ENCODE measurements at regions not wholly inside any gene's neighbourhood (a gene's known extent, or its start where the extent isn't known, plus 50 kb on each side); places are given as distances from the start of the nearest gene placed in this dataset.

DNA sequence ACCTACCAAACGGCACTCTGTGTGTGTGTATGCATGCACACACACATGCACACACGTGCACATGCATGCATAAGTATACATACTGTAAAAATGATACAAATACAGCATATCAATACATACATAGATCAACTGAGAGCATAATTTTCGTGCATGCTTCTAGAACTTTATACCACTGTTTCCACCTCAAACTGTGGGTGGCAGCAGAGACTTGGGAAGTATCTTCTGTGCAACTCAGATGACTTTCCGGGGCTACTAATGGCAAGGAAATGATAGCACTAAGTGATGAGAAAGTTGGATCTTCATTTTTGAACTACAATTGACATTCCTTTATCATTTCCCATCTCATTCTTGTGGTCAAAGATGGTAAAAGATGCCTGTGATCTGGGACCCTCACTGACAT lies 570.7 kb downstream of the REEP3 start:
- TF ChIP-seq ZNF654 (tag by site-specific recombination; IDR thresholded peaks at IDR 0.05; ENCODE audit: low read depth) (peak; percentile 27), ZNF148 (tag by site-specific recombination; IDR thresholded peaks at IDR 0.05; ENCODE audit: borderline replicate concordance) (no peak), AEBP2 (tag by site-specific recombination; IDR thresholded peaks at IDR 0.05; ENCODE audit: borderline replicate concordance) (no peak), ZNF777 (tag by site-specific recombination; IDR thresholded peaks at IDR 0.05; ENCODE audit: borderline replicate concordance) (no peak), ZNF830 (tag by site-specific recombination; IDR thresholded peaks at IDR 0.05; ENCODE audit: low read depth) (no peak), ZBTB26 (tag by site-specific recombination; optimal IDR thresholded peaks at IDR 0.05) (no peak)
- TF ChIP-seq, protein P1, sequence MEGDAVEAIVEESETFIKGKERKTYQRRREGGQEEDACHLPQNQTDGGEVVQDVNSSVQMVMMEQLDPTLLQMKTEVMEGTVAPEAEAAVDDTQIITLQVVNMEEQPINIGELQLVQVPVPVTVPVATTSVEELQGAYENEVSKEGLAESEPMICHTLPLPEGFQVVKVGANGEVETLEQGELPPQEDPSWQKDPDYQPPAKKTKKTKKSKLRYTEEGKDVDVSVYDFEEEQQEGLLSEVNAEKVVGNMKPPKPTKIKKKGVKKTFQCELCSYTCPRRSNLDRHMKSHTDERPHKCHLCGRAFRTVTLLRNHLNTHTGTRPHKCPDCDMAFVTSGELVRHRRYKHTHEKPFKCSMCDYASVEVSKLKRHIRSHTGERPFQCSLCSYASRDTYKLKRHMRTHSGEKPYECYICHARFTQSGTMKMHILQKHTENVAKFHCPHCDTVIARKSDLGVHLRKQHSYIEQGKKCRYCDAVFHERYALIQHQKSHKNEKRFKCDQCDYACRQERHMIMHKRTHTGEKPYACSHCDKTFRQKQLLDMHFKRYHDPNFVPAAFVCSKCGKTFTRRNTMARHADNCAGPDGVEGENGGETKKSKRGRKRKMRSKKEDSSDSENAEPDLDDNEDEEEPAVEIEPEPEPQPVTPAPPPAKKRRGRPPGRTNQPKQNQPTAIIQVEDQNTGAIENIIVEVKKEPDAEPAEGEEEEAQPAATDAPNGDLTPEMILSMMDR (tag by site-specific recombination; IDR thresholded peaks at IDR 0.05) = peak; percentile 43; the same call in 1 of the 2 replicates
- POLR2A ChIA-PET = no interaction called here
- Histone ChIP-seq H3K9me3 (ENCODE audit: control insufficient read depth, insufficient read depth, low read depth, low read length) (no peaks in the 10 kb centered on the region), H3K4me3 (ENCODE audit: low read depth, low read length) (no peak overlapping the region), H3K4me1 (ENCODE audit: control insufficient read depth, insufficient read depth, low read length) (no peaks in the 10 kb centered on the region), H3K36me3 (ENCODE audit: control insufficient read depth in 2 of 2, insufficient read depth in 1 of 2, low read length in 2 of 2) (no peaks in the 10 kb centered on the region), H3K27ac (ENCODE audit: extremely low read depth, low read depth, low read length) (no peak overlapping the region)
- CTCF ChIA-PET = no interaction called here

GRCh38 chr10:64093304-64093703 lies 572.1 kb downstream of the REEP3 start:
- ChIA-PET POLR2A (no interaction called here), CTCF (interaction anchor here (0.7 to 1.4 kb wide), 4 partner anchors 23 to 1455 kb away, joined by 3 to 5 read pairs (median 3); no protein-coding TSS in a partner anchor)
- Histone ChIP-seq H3K36me3 (ENCODE audit: control insufficient read depth in 2 of 2, insufficient read depth in 1 of 2, low read length in 2 of 2) (no peaks in the 10 kb centered on the region), H3K4me3 (ENCODE audit: low read depth, low read length) (no peak overlapping the region), H3K4me1 (ENCODE audit: control insufficient read depth, insufficient read depth, low read length) (no peaks in the 10 kb centered on the region), H3K27ac (ENCODE audit: extremely low read depth, low read depth, low read length) (no peak overlapping the region), H3K9me3 (ENCODE audit: control insufficient read depth, insufficient read depth, low read depth, low read length) (no peaks in the 10 kb centered on the region)
- TF ChIP-seq ZFHX2 (tag by site-specific recombination; conservative IDR thresholded peaks at IDR 0.05) (no peak), KLF8 (tag by site-specific recombination; IDR thresholded peaks at IDR 0.05) (no peak), ZNF514 (tag by site-specific recombination; IDR thresholded peaks at IDR 0.05) (no peak)

DNA sequence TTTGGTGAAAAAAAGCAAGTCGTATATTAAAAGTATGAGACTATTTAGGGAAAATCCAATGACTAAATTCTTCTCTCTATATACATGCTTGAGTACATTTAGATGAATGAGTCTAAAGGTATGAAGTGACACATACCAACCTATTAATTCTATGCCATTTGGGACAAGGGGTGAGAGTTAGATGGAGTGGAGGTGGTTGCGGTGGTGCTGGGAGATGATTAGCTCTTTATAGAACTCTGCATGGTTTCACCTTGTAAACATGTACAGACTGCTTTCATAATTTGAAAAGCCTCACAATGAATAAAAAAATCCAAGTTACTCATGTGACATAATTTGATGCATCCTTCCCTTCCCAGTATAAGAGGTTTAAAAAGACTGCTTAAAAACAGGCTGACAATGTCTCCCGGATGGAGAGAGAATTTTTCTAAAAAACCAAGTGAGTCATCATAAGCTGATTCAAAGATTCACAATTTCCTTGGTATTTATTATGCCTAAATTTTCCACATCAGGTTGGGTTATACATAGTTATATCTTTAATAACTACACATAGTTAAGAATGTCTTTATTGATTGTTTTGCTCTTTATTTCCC lies 572.8 kb downstream of the REEP3 start:
- TF ChIP-seq ZNF785 (tag by site-specific recombination; IDR thresholded peaks at IDR 0.05) = no peak
- no peak for TF ChIP-seq ZNF677 (tag by site-specific recombination; IDR thresholded peaks at IDR 0.05)
- TF ChIP-seq GLIS2 (tag by site-specific recombination; IDR thresholded peaks at IDR 0.05) = no peak
- TF ChIP-seq ZNF133 (tag by site-specific recombination; IDR thresholded peaks at IDR 0.05) = no peak
- no peak for TF ChIP-seq KLF16 (tag by site-specific recombination; IDR thresholded peaks at IDR 0.05)
- ChIA-PET POLR2A (no interaction called here), CTCF (interaction anchor here (1.4 kb wide), 1 partner anchor 53 kb away, joined by 5 read pairs; no protein-coding TSS in a partner anchor)
- Histone ChIP-seq H3K36me3 (ENCODE audit: control insufficient read depth in 2 of 2, insufficient read depth in 1 of 2, low read length in 2 of 2) (no peaks in the 10 kb centered on the region), H3K9me3 (ENCODE audit: control insufficient read depth, insufficient read depth, low read depth, low read length) (no peaks in the 10 kb centered on the region), H3K4me1 (ENCODE audit: control insufficient read depth, insufficient read depth, low read length) (no peaks in the 10 kb centered on the region), H3K4me3 (ENCODE audit: low read depth, low read length) (no peak overlapping the region), H3K27ac (ENCODE audit: extremely low read depth, low read depth, low read length) (no peak overlapping the region)
